ENCODE measurements at regions not wholly inside any gene's neighbourhood (a gene's known extent, or its start where the extent isn't known, plus 50 kb on each side); places are given as distances from the start of the nearest gene placed in this dataset.

DNA sequence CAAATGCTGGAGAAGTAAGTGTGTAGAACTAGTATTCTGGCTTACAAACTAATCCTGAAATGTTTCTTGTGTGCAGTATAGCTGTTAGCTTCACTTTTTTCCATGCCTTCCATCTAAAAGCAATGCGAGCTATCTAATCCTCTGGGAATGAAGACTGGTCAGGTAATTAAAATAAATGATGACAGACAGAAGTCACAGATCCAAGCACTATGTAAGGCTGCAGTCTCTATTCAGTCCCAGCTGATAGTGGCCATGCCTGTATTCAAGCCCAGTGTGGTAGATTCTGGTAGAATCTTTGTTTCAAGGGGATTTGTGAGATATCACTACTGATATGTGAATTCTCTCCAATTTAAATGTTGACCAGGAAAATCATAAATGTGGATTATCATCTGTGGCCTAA is 637.2 kb downstream of the TMTC2 start:
- no peak for TF ChIP-seq POLR2AphosphoS5 (IDR thresholded peaks at IDR 0.05)
- no peak for TF ChIP-seq CTCF (IDR thresholded peaks at IDR 0.05)
- no peak for TF ChIP-seq POLR2A (IDR thresholded peaks at IDR 0.05)
